Right lobe of liver (tissue), 4 donors: ENCODE measurements at regions not wholly inside any gene's neighbourhood (a gene's known extent, or its start where the extent isn't known, plus 50 kb on each side); places are given as distances from the start of the nearest gene placed in this dataset.

ENCODE experiments used
- POLR2A ChIP-seq: fragments of 450-650 bp; IDR thresholded peaks from one replicate; pipeline ENCODE4 v1.6.1; 2017; ENCODE audit warnings: antibody characterized with exemption, mild to moderate bottlenecking
- TF ChIP-seq, protein P1 (sequence below), 4 donors: fragments of 200-600 bp in 3 of 4; fragments of 450-650 bp in 1 of 4; IDR thresholded peaks; one replicate each; pipeline versions ENCODE4 v1.5.1 to v1.8.0; 2016 to 2022; ENCODE audit warnings: antibody characterized with exemption in 4 of 4, mild to moderate bottlenecking in 2 of 4
- donor health status: DM: no; HTN: no; CAD: no.
- donor health status: DM: no; HTN: no; CAD: no.
- donor health status: DM: no; HTN: yes; CAD: no.

DNA sequence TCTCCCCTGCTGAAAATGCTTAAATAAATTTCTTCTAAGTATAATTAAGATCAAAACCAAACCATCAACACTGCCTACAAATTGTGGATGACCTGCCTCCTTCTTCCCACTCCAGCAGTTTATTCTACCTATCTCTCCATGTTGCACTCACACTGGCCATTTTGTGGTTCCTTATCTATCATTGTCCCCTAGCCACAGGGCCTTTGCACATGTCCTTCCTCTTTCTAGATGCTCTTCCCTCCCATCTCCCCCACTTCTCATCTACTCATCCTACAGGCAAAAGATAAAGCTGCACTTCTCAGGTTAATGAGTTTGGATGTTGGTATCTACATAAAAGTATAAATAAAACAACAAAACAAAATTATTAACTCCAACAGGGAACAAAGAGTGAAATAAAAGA, 70.6 kb upstream of the CCNG1 start:
- TF ChIP-seq, protein P1, sequence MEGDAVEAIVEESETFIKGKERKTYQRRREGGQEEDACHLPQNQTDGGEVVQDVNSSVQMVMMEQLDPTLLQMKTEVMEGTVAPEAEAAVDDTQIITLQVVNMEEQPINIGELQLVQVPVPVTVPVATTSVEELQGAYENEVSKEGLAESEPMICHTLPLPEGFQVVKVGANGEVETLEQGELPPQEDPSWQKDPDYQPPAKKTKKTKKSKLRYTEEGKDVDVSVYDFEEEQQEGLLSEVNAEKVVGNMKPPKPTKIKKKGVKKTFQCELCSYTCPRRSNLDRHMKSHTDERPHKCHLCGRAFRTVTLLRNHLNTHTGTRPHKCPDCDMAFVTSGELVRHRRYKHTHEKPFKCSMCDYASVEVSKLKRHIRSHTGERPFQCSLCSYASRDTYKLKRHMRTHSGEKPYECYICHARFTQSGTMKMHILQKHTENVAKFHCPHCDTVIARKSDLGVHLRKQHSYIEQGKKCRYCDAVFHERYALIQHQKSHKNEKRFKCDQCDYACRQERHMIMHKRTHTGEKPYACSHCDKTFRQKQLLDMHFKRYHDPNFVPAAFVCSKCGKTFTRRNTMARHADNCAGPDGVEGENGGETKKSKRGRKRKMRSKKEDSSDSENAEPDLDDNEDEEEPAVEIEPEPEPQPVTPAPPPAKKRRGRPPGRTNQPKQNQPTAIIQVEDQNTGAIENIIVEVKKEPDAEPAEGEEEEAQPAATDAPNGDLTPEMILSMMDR (IDR thresholded peaks at IDR 0.05): no peak
- no peak for TF ChIP-seq POLR2A
